ENCODE measurements at regions not wholly inside any gene's neighbourhood (a gene's known extent, or its start where the extent isn't known, plus 50 kb on each side); places are given as distances from the start of the nearest gene placed in this dataset.

DNA sequence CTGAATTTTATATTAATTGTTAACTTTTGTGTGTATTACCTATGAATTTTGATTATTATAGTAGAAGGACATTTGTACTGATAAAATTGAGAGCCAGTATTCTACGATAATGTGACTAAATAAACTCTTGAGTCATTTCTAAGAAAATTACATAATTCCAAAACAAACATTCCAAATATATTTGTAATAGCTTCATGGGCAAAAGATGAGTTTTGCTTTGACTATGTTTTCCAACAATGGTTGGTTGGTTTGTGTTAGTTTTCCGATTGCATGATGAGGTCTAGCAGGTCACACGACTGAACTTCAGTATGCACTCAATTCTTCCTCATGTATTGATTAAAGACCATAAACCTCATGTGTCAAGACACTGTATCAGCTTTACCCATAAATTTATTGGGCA is 71.7 kb upstream of the WDR75 start:
- TF ChIP-seq, protein P1, sequence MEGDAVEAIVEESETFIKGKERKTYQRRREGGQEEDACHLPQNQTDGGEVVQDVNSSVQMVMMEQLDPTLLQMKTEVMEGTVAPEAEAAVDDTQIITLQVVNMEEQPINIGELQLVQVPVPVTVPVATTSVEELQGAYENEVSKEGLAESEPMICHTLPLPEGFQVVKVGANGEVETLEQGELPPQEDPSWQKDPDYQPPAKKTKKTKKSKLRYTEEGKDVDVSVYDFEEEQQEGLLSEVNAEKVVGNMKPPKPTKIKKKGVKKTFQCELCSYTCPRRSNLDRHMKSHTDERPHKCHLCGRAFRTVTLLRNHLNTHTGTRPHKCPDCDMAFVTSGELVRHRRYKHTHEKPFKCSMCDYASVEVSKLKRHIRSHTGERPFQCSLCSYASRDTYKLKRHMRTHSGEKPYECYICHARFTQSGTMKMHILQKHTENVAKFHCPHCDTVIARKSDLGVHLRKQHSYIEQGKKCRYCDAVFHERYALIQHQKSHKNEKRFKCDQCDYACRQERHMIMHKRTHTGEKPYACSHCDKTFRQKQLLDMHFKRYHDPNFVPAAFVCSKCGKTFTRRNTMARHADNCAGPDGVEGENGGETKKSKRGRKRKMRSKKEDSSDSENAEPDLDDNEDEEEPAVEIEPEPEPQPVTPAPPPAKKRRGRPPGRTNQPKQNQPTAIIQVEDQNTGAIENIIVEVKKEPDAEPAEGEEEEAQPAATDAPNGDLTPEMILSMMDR (IDR thresholded peaks at IDR 0.05) = no peak
- TF ChIP-seq POLR2A (IDR thresholded peaks at IDR 0.05) (no peak), POLR2AphosphoS5 (IDR thresholded peaks at IDR 0.05) (no peak)

Data from breast epithelium (tissue), 3 donors.